ENCODE measurements at regions not wholly inside any gene's neighbourhood (a gene's known extent, or its start where the extent isn't known, plus 50 kb on each side); places are given as distances from the start of the nearest gene placed in this dataset.

- no peak for TF ChIP-seq CTCF (IDR thresholded peaks at IDR 0.05; ENCODE audit: insufficient read depth, low read depth, low read length)
- TF ChIP-seq EZH2 (IDR thresholded peaks at IDR 0.05; ENCODE audit: insufficient read depth, low read length) = no peak
Measured at GRCh38 chr11:37203006-37203405, 605.0 kb upstream of the RAG2 start.
